HG02840 (cell line): ENCODE measurements at regions not wholly inside any gene's neighbourhood (a gene's known extent, or its start where the extent isn't known, plus 50 kb on each side); places are given as distances from the start of the nearest gene placed in this dataset.

Experiments
- ATAC-seq: cut with Tn5 transposase; IDR thresholded peaks from one replicate; pipeline ENCODE4 v1.9.1; 2021; ENCODE audit warnings: mild to moderate bottlenecking, moderate library complexity, moderate number of reproducible peaks; ENCODE audit not compliant: unreplicated experiment, low FRiP score

DNA sequence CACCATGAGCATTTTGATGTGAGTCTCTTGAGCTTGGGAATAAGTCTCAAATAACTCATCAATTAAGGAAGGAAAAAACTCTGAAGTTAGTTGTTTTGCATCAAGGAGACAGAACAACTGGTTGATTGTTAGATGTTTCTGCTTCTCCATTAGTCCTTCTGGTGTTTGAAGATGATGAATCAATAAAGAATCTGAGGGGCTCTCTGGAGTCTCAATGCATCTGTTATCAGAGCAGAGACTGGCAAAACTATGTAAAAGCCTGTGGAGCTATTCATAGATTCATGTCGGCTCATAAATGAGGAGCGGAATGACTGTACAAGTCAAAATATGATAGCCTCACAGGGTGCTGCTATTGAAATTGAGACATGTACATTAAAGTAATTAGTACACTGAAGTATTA lies 73.3 kb upstream of the ZC3H11B start:
- no peak for ATAC-seq

DNA sequence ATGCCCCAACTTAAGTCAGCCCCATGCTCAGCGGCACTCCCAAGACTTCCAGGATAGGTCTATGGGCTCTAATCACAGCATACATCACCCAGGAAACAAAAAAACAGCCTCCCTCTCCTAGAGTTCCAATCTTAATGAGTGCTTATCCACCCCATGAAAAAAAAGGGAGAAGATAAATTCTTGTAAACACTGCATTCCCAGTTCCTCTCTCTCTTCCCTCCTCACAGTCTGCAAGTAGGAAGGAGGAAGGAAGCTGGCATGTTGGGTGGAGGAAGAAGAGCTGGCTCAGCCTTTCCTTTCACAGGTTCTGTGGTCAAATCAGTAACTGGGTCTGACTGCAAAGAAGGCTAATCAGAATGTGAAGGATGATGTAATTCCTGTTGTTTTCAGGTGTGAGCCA lies 69.9 kb upstream of the ZC3H11B start:
- no peak for ATAC-seq

DNA sequence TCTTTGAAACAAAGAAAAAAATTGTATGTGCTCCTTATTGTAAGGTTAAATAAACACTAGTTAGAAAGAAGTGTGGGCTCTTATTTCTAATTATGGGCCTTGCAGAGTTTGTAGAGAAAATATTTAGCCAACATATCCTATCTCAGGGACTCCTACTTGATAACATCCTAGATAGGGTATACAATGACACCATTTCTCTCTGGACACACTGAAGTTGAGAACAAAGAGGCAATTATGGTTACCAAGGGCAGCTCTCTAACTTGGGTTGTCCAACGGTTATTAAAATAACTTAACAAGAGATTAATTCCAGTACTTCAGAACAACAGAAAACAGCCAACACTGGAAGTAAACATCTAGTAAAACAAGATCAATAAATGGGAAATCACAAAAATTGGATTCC lies 69.0 kb upstream of the ZC3H11B start:
- no peak for ATAC-seq

GRCh38 chr1:219676012-219676765 lies 63.3 kb upstream of the ZC3H11B start:
- ATAC-seq: no peak

DNA sequence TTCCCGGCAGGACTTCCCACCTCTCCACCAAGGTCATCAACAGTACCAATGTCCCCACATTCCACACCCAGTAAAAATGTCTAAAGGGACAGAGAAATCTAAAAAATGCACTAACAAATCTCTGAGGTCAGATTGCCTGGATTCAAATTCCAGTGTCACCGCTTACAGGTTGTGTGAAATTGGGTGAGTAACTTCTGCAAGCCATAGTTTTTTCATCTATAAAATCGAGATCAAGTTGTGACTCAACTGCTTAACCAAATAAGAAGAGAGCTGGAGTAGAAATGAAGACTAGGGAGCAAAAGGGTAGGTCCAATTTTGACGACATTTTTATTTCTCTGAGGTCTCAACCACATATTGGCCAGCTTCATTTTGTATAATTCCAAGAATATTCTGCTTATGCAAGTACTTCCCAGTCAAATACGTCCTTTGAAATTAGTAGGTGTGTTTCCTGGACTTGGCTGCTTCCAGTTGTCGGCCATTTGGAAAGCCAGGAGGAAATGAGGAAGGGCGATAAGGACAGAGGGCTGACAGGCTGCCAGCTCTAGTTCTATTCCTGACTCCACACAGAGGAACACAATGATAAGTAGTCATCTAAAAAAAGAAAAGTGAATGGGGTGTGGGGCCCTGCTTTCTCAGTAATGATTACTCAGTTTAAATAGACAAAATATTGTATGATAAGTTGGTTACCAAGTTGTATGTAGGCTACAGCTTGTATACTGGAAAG lies 57.7 kb upstream of the ZC3H11B start:
- no peak for ATAC-seq

DNA sequence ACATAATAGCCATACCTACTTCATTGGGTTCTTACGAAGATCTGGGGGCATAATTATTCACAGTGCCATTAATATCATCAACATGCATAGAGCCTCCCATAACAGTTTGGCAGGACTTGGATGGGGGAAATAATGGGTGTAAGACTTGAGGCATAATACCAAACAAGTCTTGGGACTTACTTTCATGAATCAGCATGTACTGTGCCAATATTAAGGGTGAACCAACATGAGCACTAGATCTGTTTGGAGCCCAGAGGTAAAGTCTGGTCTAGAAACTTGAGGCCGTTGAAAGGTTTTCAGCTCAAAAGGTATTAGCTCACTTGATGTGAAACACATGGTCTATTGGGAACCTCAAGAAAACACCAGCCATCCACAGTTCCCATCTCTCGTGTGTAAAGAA lies 56.7 kb upstream of the ZC3H11B start:
- no peak for ATAC-seq

- no peak for ATAC-seq
Observed at GRCh38 chr1:219669042-219669441, 56.1 kb upstream of the ZC3H11B start.

- ATAC-seq: no peak
Observed at GRCh38 chr1:219668446-219668845, 55.5 kb upstream of the ZC3H11B start.

DNA sequence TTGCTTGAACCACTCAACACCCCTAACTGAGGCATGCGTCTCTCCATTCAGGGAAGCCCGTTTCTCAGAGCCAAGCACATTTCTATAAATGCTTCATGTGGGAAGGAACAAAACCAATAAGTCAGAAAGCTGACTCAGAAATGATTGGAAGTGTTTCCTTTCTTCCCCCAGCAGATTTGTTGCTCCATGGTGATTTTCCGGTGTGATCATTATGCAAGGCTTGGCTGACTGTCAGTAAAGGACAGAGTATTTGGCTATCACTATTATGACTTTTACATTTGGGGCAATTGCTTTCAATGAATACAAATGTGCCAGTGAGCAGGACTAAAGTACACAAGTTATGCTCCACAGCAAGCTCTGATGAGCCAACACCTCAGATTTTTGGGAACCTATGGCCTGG lies 53.3 kb upstream of the ZC3H11B start:
- ATAC-seq: no peak

DNA sequence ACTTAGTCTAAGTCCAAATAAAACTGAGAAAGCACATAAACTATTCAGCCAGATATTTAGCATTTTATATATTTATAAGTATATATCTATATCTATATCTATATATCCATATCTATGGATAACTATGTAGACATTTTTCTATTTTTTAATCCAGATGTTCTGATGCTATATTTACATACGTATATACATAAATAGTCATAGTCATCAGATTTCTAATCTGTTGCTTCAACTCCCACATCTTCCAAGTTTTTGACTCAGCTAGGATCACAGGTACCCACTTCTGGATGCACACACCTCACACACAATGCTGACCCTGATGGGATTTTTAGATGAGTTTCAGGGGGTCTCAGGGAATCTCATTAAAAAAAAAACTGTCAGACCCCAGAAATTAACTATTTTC lies 52.2 kb upstream of the ZC3H11B start:
- ATAC-seq: no peak

- ATAC-seq: no peak
Observed at GRCh38 chr1:219664310-219665029, 51.6 kb upstream of the ZC3H11B start.
